ENCODE measurements at regions not wholly inside any gene's neighbourhood (a gene's known extent, or its start where the extent isn't known, plus 50 kb on each side); places are given as distances from the start of the nearest gene placed in this dataset.

DNA sequence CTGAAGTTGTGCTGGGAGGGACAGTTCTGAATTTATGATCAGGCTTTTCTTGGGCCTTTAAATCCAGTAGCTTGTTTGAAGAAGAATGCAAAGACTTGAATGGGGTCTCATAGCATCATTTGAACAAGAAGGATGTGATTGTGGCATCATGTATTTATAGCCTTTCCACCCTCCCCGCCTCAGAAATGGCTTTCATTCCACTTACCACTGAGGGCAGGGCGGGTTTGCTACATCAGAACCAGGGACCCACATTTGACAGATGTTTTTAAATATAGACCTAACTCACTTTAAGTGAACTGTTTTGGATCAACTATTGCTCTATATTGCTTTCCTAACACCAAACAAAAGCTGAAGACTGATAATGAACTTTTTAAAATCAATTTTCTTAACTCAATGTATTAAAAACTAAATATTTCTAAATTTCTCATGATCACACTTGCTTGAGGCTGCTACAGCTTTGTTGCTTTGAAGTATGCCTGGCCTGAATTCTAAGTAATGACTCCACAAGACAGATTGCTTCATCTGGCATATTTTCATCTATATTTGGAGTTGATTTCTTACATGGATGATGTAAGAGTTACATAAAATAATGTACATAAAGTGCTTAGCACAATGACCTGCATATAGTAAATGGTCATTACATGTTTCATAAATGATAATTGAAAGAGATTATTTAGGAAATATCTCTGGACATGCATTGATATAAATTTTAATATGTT lies 1552.9 kb upstream of the SLC39A10 start:
- TF ChIP-seq TCF12 (IDR thresholded peaks at IDR 0.05; ENCODE audit: low read depth) (no peak), FOXM1 (IDR thresholded peaks at IDR 0.05; ENCODE audit: borderline replicate concordance, low read depth) (no peak), TEAD4 (IDR thresholded peaks at IDR 0.05) (no peak), ZBTB7A (IDR thresholded peaks at IDR 0.05; ENCODE audit: low read depth) (no peak)

DNA sequence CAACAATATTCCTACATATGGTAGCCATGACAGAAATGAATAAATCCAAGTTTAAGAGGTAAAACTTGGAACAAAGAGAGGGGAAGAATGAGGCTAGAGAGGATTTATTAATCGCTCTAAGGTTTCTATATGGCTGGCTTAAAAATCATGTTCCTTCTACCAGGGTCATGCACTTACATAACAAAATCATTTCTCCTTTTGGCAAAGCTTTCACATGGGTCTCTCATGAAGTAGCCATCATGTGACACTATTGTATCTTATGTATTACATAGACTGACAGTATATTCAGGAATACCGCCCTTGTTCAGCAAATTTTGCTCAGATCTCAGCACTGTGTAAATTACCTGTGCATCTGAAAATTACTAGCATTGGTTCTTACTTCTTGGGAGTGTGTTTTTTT lies 1554.5 kb upstream of the SLC39A10 start:
- TF ChIP-seq NFIC (IDR thresholded peaks at IDR 0.05) (no peak), CEBPB (IDR thresholded peaks at IDR 0.05) (no peak), CREB1 (IDR thresholded peaks at IDR 0.05; ENCODE audit: low read depth) (no peak)

GRCh38 chr2:194100201-194100600 lies 1556.8 kb upstream of the SLC39A10 start:
- TF ChIP-seq RAD21 (IDR thresholded peaks at IDR 0.05; ENCODE audit: low read depth): no peak
- no peak for TF ChIP-seq YY1 (IDR thresholded peaks at IDR 0.05; ENCODE audit: low read depth)
- no peak for TF ChIP-seq NFIC (IDR thresholded peaks at IDR 0.05)
- TF ChIP-seq CEBPB (IDR thresholded peaks at IDR 0.05): no peak
- TF ChIP-seq FOXM1 (IDR thresholded peaks at IDR 0.05; ENCODE audit: borderline replicate concordance, low read depth): no peak
- TF ChIP-seq EP300 (IDR thresholded peaks at IDR 0.05; ENCODE audit: borderline replicate concordance): no peak
- TF ChIP-seq, protein P1, sequence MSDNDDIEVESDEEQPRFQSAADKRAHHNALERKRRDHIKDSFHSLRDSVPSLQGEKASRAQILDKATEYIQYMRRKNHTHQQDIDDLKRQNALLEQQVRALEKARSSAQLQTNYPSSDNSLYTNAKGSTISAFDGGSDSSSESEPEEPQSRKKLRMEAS (IDR thresholded peaks at IDR 0.05): no peak
- no peak for TF ChIP-seq TAF1 (IDR thresholded peaks at IDR 0.05; ENCODE audit: low read depth)

GRCh38 chr2:194096402-194096801 lies 1560.6 kb upstream of the SLC39A10 start:
- TF ChIP-seq REST (IDR thresholded peaks at IDR 0.05; ENCODE audit: low read depth) (no peak), FOXM1 (IDR thresholded peaks at IDR 0.05; ENCODE audit: borderline replicate concordance, low read depth) (no peak), EGR1 (IDR thresholded peaks at IDR 0.05) (no peak), TEAD4 (IDR thresholded peaks at IDR 0.05) (no peak), CEBPB (IDR thresholded peaks at IDR 0.05) (no peak), TCF12 (IDR thresholded peaks at IDR 0.05; ENCODE audit: low read depth) (no peak), TAF1 (IDR thresholded peaks at IDR 0.05; ENCODE audit: low read depth) (no peak), RAD21 (IDR thresholded peaks at IDR 0.05; ENCODE audit: low read depth) (no peak), CREB1 (IDR thresholded peaks at IDR 0.05; ENCODE audit: low read depth) (no peak), YY1 (IDR thresholded peaks at IDR 0.05; ENCODE audit: low read depth) (no peak), NFIC (IDR thresholded peaks at IDR 0.05) (no peak), EP300 (IDR thresholded peaks at IDR 0.05; ENCODE audit: borderline replicate concordance) (no peak), ZBTB7A (IDR thresholded peaks at IDR 0.05; ENCODE audit: low read depth) (no peak)
- TF ChIP-seq, protein P1 (IDR thresholded peaks at IDR 0.05): no peak
- TF ChIP-seq, protein P2, sequence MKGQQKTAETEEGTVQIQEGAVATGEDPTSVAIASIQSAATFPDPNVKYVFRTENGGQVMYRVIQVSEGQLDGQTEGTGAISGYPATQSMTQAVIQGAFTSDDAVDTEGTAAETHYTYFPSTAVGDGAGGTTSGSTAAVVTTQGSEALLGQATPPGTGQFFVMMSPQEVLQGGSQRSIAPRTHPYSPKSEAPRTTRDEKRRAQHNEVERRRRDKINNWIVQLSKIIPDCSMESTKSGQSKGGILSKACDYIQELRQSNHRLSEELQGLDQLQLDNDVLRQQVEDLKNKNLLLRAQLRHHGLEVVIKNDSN (IDR thresholded peaks at IDR 0.05): no peak

DNA sequence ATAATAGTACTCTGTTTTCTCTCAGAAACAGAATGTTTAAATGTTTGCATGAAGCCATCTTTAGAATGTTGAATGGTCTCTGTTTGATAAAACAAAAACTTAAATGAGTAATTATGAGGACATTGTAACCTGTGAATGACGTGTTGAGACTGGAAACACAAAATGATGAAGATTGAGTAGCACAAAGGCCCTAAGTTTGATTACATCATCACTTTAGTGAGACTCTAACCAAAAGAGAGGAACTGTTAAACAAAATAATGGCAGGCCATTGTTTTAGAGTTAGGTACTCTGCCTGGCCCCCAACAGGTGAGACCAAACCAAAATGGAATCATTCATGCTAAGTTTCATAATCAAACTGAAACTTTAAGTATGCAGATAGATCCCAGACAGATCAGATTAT lies 1561.7 kb upstream of the SLC39A10 start:
- TF ChIP-seq CREB1 (IDR thresholded peaks at IDR 0.05; ENCODE audit: low read depth) (no peak), NFIC (IDR thresholded peaks at IDR 0.05) (no peak), RAD21 (IDR thresholded peaks at IDR 0.05; ENCODE audit: low read depth) (no peak), YY1 (IDR thresholded peaks at IDR 0.05; ENCODE audit: low read depth) (no peak), TAF1 (IDR thresholded peaks at IDR 0.05; ENCODE audit: low read depth) (no peak), EGR1 (IDR thresholded peaks at IDR 0.05) (no peak), FOXM1 (IDR thresholded peaks at IDR 0.05; ENCODE audit: borderline replicate concordance, low read depth) (no peak), TEAD4 (IDR thresholded peaks at IDR 0.05) (no peak), TCF12 (IDR thresholded peaks at IDR 0.05; ENCODE audit: low read depth) (no peak), CEBPB (IDR thresholded peaks at IDR 0.05) (no peak), EP300 (IDR thresholded peaks at IDR 0.05; ENCODE audit: borderline replicate concordance) (no peak)
- TF ChIP-seq, protein P2 (IDR thresholded peaks at IDR 0.05): no peak
- TF ChIP-seq, protein P1 (IDR thresholded peaks at IDR 0.05): no peak

- TF ChIP-seq TEAD4 (IDR thresholded peaks at IDR 0.05) (no peak), FOXM1 (IDR thresholded peaks at IDR 0.05; ENCODE audit: borderline replicate concordance, low read depth) (no peak), CREB1 (IDR thresholded peaks at IDR 0.05; ENCODE audit: low read depth) (no peak), RAD21 (IDR thresholded peaks at IDR 0.05; ENCODE audit: low read depth) (no peak), ZBTB7A (IDR thresholded peaks at IDR 0.05; ENCODE audit: low read depth) (no peak), EP300 (IDR thresholded peaks at IDR 0.05; ENCODE audit: borderline replicate concordance) (no peak), TAF1 (IDR thresholded peaks at IDR 0.05; ENCODE audit: low read depth) (no peak), NFIC (IDR thresholded peaks at IDR 0.05) (no peak), EGR1 (IDR thresholded peaks at IDR 0.05) (no peak), YY1 (IDR thresholded peaks at IDR 0.05; ENCODE audit: low read depth) (no peak), TCF12 (IDR thresholded peaks at IDR 0.05; ENCODE audit: low read depth) (no peak)
- TF ChIP-seq, protein P1 (IDR thresholded peaks at IDR 0.05): no peak
Measured at GRCh38 chr2:194090251-194090905, 1566.6 kb upstream of the SLC39A10 start.
